Left lobe of liver (tissue), 2 donors: ENCODE measurements at regions not wholly inside any gene's neighbourhood (a gene's known extent, or its start where the extent isn't known, plus 50 kb on each side); places are given as distances from the start of the nearest gene placed in this dataset.

Source experiments
- ATAC-seq: fragments of 200-7000 bp; cut with Tn5 transposase; one replicate; pipeline ENCODE4 v1.9.1; 2020; ENCODE audit warnings: mild to moderate bottlenecking, moderate library complexity
- DNase-seq: peaks from one replicate; pipeline ENCODE4 v3.0.0-alpha.2; 2020; ENCODE audit warnings: low spot score
- donor health status: DM: no; HTN: no; CAD: no; lungs with moderate emphysema.
- donor health status: DM: no; HTN: yes; CAD: no.

DNA sequence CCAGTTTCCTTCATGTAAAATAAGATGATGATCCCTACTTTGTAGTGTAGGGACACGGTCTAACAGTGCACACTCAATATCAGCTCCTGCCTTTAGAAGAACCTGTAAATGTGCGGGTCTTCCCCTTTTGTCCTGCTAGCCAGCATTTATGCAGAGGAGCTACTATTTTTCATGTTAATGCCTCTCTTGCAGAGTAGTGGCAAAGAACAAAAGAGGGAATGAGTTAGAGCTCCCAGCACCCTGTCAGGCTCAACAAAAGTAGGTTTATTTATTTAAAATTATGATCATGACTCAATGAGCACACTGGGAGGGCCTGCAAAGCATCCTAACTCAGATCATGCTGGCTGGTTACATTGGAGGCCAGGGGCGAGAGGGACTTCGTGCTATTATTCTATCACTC lies 414.5 kb upstream of the COBL start:
- ATAC-seq = no peak
- DNase-seq = no peak

DNA sequence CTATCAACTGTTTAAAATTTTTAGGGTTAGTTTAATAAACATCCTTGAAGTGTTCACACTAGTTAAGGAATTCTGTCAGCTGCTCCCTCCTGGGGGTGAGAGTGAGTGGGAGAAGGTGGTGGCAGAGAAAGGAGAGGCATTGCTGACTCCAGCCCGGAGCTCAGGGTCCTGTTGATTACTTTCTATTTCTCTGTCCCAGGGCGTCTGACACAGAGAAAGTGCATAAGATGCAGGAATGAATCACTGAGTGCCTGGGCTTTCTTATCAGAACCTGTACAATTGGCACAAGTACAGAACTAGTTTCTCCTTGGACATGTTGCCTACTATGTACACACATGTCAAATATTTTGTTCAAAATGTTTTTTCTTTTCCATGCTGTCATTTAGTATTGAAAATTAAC lies 410.8 kb upstream of the COBL start:
- DNase-seq (no peak), ATAC-seq (no peak)

DNA sequence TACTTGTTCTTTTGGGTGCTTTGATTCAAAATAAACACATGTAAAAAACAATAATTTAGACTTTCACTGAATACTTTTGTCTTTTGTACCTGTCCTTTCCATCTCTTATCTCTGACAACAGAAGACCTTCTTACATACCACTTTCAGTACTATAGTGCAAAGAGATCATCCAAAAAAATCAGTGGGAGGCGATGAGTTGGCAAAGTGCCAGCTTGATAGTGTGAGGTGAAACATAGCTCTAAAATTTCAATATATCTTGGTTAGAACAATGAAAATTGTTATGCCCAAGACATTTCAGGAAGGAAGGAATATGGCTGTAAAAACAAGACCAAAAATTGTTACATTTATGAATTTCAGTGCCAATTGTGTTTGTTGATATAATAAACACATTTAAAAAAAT lies 390.2 kb upstream of the COBL start:
- DNase-seq = no peak
- ATAC-seq = no peak

DNA sequence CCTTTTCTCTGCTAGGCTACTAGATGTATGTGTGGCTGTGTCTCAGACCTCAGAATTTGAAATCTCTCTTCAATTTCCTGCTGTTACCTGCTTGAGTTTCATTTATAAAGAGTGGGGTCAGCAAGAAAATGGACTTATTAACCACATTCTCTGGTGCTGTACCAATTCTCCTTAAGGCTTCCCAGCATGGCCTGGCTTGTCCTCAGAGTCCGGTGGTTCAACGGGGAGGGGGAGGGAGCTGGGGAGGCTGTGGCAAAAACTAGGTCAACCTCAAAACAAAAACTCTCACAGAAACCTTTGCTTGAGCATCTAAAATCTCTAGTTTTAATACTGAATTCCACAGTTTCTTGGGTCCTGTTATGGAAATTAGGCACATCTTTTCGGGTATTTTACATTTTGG lies 389.1 kb upstream of the COBL start:
- ATAC-seq (no peak), DNase-seq (no peak)

DNA sequence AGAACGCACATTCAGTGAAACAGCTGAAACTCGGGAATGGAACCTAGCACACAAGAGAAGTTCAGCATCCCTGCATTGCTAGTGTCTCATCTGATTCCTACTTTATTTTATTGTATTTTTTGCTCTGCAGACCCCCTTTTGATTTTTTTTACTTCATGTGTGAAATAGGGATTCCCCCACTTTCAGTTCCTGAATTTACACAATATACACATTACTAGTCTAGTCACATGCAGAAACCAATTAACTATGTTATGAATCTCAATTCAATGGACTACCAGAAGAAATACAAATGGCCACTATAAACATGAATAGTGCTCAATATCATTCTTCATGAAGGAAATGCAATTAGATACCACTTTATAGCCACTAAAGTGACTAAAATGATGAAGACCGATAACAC lies 386.1 kb upstream of the COBL start:
- DNase-seq (no peak), ATAC-seq (no peak)

DNA sequence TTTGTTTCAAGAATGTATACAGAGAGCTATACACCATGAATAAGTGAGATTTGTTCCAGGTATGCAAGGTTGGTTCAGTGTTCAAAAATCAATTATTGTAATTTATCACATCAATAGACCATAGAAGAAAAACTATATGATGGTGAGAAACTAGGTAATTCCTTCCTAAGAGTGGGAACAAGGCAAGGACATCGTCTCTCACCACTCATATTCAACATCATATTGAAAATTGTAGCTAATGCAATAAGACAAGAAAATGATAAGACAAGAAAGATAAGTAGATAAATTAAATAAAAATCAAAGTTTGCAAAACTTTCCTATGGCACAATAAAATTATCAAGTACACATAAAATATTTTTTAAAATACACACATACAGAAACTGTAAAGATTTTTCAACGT lies 385.3 kb upstream of the COBL start:
- ATAC-seq (no peak), DNase-seq (no peak)

DNA sequence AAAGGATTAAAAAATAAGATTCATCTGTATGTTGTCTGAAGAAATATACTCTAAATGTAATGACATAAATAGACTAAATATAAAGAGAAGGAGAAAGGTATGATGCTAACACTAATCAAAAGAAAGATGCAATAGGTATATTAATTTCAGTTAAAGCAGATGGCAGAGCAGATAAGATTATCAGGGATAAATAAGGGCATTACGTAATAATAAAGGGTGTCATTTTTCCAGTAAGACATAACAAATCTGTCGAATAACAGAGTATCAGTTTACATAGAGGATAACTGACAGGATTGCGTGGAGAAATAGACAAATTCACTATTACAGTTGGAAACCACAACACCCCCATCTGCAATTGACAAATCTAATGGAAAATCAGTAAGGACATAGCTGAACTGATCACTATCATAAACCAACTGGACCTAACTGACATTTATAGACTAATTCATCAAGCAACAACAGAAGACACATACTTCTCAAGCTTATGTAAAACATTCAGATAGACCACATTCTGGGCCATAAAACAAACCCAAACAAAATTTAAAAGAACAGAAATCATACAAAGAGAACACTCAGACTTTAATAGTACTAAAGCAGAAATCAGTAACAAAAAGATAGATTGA lies 384.1 kb upstream of the COBL start:
- ATAC-seq = no peak

DNA sequence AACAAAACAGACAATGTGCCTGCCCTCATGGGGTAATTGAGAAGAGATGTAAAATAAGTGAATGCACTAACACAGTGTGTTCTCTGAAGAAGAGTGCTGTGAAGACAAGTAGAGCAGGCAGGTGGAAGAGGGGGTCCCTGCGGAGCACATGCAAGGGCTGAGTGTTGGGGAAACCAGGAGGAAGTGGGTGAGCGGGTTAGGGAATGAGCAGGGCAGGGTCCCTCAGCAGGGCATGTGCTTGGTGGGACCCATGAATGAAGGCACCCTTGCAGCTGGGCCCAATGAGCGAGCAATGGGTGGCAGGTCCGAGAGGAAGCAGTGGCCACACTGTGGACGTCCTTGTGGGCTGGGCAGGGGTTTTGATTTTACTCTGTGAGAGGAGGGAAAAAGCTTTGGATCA lies 376.6 kb upstream of the COBL start:
- ATAC-seq = no peak
- DNase-seq = no peak

More for the DNA sequence above, 384.1 kb upstream of the COBL start:
- no peak for DNase-seq

DNA sequence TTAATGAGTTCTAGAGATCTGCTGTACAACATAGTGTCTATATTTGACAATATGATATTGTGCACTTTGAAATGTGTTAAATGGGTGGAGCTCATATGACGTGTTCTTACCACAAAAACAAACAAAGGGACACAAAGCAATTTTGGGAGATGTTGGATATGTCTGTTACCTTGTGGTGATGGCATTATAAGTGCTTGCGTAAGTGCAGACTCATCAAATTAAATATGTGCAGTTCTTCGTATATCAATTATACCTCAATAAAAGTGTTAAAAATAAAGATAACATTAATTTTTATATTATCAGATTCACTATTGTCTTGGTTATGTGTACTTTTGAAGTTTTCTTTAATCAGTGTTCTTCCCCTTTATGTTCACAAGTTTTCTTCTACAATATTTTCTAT lies 372.9 kb upstream of the COBL start:
- no peak for DNase-seq
- no peak for ATAC-seq

DNA sequence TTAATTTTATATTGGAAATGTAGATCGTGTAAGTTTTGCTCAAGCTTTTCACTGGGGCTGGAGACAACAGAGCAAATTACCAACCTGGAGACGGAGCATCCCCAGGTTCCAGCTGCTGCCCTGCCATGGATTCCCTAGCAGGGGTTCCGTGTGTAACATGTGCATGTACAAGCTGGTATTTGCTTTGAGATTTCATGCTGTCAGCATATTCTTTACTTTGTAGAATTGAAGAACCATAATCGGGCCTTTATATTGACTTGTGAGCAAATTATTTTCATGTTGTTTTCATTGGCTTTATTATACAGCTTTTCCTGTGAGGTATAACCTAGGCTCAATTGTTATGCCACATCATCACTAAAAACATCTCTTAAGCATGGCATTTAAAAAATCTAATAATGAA lies 369.2 kb upstream of the COBL start:
- DNase-seq (no peak), ATAC-seq (no peak)

DNA sequence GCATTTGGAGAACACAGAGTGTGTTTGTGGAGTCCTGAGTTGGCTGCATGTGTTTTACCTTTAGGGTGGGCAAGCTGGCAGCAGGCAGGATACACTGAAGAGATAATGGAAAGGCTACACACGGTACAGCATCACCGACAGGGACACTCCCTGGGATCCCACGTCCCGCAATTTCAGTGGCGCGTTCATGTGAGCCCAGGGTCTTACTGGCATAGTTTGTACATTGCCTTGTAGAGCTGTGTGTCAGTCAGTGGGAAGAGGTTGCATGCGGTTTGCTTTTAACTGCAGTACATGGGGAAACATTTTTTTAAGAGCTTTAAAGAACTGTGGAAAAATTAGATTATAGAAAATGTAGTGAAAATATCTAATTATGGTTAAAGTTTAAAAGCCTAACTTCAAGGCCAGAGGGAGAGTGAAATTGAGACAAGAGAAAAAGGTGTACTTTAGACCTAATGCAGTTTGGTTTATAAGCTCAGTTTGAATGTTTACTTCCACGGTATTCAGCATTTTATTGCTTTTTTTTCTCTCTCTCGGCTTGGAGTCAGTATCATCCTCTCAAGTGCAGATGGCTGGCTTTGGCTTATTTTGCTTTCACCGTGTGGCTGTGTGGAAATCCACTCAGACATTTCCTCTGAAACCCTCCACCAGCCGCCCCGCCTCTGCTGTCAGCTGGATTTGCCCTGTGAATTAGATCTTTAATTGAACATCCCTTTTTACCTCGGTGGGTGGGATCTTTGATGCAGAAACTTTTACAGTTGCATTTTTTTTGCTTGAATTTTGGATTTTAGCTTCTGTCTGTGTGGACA lies 364.2 kb upstream of the COBL start:
- DNase-seq = no peak

DNA sequence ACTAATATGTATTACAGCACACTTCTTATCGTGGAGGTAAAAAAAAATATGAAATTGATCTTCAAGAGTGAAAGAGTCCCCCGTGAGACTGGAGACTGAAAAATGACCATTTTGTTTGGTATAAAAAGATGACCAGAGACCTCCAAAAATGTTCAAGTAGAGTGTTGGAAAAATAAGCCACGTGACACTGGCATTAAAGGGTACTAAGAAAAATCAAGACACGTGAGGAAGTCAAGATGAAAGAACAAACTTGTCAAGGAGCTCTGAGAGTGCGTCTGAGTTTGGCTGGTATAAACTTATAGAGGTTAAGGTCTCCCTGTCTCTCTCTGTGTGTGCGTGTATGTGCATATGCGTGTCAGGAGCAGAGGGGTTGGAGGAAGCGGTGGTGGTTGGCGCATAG lies 362.7 kb upstream of the COBL start:
- no peak for DNase-seq

More for the DNA sequence above, 364.2 kb upstream of the COBL start:
- no peak for ATAC-seq

DNA sequence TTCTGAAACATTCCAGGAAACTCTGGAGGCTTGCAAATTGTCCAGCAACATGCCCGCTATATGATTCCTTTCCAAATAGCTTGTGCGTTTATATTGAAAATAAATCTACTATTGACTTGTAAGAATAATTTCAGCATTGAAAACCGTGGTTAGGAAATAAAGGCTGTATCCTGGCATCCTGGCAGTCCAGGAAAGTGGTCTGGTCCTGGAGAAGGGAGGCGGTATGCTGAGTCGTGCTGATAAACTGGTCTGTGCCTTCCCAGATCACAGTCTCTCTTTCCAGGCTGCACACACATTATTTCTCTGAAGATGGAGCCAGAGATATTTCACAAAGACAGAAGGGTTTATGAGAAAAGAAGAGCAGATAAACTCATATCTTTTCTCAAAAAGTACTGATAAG lies 350.1 kb upstream of the COBL start:
- no peak for DNase-seq
- no peak for ATAC-seq

More for the DNA sequence above, 362.7 kb upstream of the COBL start:
- ATAC-seq = no peak

DNA sequence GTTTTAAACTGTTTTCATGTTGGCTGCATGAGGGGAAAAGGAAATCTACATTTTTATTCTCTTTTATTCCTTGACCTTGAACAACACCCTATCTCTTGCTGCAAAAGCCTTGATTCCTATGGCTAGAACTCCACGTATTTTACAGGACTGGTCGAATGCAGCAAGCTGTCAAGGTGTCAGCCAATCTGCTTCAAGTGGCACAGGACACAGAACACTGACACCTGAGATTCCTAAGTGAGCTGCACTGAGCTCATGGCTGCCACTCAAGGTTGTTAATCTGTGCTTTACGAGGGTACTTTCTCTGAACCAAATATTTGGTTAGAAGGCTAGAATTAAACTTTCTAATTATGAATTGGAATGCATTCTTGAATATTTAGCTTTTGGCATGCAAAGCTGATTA lies 349.7 kb upstream of the COBL start:
- ATAC-seq = no peak
- DNase-seq = no peak

DNA sequence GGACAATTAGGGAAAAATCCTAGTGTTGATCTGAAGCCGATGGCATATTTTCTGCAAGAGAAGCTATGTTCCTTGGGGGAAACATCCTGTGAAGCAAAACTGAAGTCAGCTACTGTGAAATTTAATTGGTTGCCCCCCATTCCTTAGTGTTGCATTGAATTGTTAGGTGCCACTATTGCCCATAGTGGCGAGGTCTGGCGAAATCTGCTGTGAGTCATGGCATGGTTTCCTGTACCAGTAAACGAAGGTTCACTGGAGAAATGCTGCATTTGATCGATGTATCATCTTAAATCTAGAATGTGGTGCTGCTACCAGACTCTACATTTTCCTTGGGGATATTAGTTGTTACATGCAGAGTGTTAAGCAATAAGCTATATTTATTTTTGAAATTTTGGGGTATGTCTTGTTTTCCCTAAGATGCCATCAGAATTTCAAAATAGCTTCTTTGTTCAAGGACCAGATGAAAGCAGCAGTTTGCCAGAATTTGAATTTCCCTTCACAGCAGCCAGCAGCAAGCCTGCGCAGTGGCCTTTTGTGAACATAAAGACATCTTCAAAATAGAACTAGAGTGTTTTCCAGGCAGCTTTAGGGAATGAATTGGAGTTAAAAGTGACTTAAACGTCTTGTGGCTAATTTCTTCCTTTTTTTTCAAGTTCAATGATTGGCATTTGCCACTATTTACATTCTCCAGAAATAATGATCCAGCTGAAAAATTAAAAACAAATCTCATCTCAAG lies 348.6 kb upstream of the COBL start:
- ATAC-seq (no peak), DNase-seq (no peak)

DNA sequence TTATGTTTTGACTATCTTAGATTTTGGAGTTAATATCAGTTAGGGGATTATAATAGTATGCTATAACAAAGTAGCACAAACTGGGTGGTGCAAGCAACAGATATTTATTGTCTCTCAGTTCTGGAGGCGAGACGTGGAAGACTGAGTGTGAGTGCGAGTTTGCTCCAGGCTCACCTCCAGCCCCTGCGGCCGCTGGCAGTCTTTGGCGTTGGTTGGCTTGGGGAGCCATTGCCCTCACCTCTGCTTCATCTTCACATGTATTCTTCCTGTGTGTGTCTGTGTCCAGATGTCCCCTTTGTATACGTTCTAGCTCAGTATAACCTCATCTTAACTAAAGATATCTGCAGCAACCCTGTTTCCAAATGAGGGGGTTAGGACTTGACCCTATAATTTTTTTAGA lies 343.9 kb upstream of the COBL start:
- DNase-seq (no peak), ATAC-seq (no peak)

DNA sequence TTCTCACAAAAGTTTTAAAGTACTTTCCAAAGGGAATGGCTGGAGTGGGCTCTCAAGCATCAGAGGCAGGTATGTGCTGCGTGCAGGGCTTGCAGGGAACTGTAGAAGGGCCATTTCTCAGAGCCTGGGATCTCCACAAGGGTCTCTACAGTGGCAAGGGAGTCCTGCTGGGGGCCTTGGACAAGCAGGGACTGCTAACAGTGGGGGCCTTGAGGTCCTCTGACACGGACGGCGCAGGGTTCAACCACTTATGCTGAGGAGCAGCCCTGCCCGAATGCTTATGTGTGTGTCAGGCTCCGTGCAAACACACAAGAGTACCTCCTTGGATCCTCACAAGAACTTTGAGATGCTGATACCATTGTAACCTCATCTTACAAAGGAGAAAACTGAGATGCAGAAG lies 342.1 kb upstream of the COBL start:
- ATAC-seq = no peak

DNA sequence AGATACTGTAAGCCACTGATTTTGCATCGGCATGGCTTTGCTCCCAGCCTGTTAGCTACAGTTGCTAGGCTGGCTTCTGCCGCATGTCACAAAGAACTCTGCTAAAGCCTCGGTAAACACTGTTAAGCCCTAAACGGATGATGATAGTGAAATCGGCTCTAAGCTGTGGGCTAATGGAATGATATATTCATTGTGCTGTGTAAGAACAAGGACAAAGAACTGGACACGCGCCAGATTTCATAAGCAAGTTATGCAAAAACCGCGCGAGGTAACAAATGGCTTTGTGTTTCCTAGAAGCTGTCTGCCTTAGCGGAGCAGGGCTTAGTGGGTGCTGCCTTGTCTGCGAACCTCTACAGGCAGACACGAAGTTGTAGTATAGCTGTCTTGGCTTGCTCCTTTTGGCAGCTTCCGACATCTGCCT lies 331.3 kb upstream of the COBL start:
- ATAC-seq (no peak), DNase-seq (no peak)

More for the DNA sequence above, 342.1 kb upstream of the COBL start:
- no peak for DNase-seq

DNA sequence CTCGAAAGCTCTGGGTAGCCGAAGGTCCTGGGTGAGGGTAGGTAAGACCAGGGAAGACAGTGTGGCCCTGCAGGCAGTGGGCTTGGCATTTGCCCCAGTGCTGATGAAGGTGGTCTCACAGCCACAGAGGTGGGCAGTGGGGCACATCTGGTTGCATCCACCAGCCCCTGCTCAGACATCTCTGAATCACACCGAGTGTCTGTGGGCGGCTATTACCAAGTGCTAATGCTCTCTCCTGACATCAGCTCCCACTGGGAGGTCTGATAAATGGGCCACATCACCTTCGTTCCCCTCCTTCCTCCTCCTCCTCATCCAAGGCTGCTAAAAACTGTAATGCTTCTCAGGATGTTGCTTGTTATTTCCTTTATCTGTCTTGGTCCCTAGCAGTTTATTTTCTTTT lies 330.9 kb upstream of the COBL start:
- no peak for DNase-seq
- no peak for ATAC-seq

DNA sequence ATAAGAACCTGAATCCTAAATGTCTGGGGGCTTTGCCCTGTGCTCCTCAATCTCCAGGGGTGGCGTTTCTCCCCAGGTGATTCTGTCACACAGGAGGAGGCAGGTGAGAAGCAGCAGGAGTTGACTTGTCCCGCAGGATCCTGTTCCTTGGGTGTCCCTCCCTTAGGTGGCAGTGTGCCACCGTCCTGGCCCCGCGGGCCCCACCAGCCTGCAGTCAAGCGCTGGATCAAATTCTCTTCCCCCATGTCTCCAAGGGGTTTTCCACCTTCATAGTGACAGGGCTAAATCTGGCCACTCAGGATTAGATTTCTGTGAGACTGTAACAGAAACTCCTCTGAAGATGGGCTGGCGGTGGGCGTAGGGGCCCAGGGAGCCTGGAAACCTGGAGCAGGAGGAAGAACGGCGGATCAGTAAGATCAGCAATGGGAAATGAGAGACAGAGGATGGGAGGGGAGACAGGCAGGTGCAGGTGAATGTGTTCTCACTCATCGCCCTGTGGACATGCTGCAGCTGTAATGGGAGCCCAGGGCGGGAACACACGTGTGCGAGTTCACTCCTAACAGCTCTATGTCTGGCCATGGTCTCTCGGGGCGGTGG lies 329.2 kb upstream of the COBL start:
- DNase-seq (no peak), ATAC-seq (no peak)

DNA sequence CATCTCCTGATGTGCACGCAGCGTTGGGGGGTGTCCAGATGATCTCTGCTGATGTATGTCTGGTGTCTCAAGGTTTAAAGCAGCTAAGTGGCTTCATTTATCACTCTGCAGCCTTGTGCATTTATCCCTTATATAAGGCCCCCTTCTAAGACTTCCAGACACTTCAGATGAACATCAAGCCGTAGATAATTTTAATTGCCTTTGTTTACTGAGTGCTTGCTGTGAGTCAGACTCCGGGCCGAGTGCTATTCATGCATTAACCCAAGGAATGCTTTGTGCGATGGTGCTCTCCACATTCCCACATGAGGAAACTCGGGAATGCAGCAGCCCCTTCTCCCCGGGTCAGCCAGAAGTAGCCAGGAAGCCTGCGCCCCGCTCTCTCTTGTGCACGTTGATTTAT lies 328.6 kb upstream of the COBL start:
- DNase-seq (no peak), ATAC-seq (no peak)

DNA sequence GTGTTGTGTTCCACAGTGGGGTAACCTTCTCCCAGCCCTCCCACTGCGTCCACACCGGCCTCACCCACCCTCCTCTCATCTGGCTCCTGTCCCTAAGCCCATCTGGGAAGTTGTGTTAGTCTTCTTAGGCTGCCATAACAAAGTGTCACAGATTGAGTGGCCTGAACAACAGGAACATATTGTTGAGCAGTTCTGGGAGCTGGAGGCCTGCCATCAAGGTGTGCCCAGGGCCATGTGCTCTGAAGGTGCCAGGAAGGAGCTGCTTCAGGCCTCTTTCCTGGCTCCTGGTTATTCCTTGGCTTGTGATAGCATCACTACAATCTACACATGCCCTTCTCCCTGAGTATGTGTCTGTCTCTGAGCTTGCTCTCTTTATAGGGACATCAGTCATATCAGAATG lies 327.6 kb upstream of the COBL start:
- DNase-seq = no peak
- no peak for ATAC-seq
